Mesenchymal stem cell (in vitro differentiated cells and primary cell): ENCODE measurements at regions not wholly inside any gene's neighbourhood (a gene's known extent, or its start where the extent isn't known, plus 50 kb on each side); places are given as distances from the start of the nearest gene placed in this dataset.
A peak's percentile ranks its signal among the peaks of the same experiment; 100 is the strongest.

Experiments
- DNase-seq: peaks from one replicate; pipeline ENCODE4 v3.0.0-alpha.2; 2013
- H2AFZ ChIP-seq: one replicate; pipeline ENCODE4 v1.6.1; 2013; ENCODE audit warnings: low read depth, mild to moderate bottlenecking, control low read depth, inconsistent platforms, low read length, moderate library complexity
- H2AK5ac ChIP-seq: 2 replicates; pipeline ENCODE4 v1.6.1; 2013; ENCODE audit warnings: low read length, moderate library complexity, mild to moderate bottlenecking, inconsistent platforms; ENCODE audit not compliant: severe bottlenecking
- H2BK120ac ChIP-seq: one replicate; pipeline ENCODE4 v1.6.1; 2013; ENCODE audit warnings: low read depth, mild to moderate bottlenecking, inconsistent platforms, low read length, moderate library complexity
- H2BK12ac ChIP-seq, 2 experiments: one replicate each; pipeline ENCODE4 v1.6.1; 2013; ENCODE audit warnings: inconsistent platforms in 2 of 2, low read length in 2 of 2, mild to moderate bottlenecking in 2 of 2, moderate library complexity in 2 of 2, control low read depth in 1 of 2
- H2BK15ac ChIP-seq: one replicate; pipeline ENCODE4 v1.6.1; 2013; ENCODE audit warnings: mild to moderate bottlenecking, low read depth, inconsistent platforms; ENCODE audit not compliant: poor library complexity, severe bottlenecking
- H2BK5ac ChIP-seq: 2 replicates; pipeline ENCODE4 v1.6.1; 2013; ENCODE audit warnings: low read depth, mild to moderate bottlenecking, low read length, control low read depth, inconsistent platforms; ENCODE audit not compliant: poor library complexity, severe bottlenecking
- H3K14ac ChIP-seq, 2 experiments: one replicate each; pipeline ENCODE4 v1.6.1; 2013; ENCODE audit warnings: inconsistent platforms in 2 of 2, low read length in 2 of 2, control low read depth in 1 of 2, mild to moderate bottlenecking in 1 of 2, moderate library complexity in 1 of 2
- H3K18ac ChIP-seq, 2 experiments: one replicate each; pipeline ENCODE4 v1.6.1; 2013; ENCODE audit warnings: inconsistent platforms in 2 of 2, low read length in 2 of 2, control low read depth in 1 of 2, low read depth in 1 of 2, mild to moderate bottlenecking in 1 of 2
- H3K23ac ChIP-seq, 2 experiments: one replicate each; pipeline ENCODE4 v1.6.1; 2013; ENCODE audit warnings: inconsistent platforms in 2 of 2, low read length in 2 of 2, mild to moderate bottlenecking in 2 of 2, moderate library complexity in 2 of 2, control low read depth in 1 of 2
- H3K27ac ChIP-seq: 2 replicates; pipeline ENCODE4 v1.5.1; 2013; ENCODE audit warnings: mild to moderate bottlenecking, moderate library complexity, low read length, control low read depth, inconsistent platforms; ENCODE audit not compliant: poor library complexity, severe bottlenecking
- H3K27me3 ChIP-seq, 2 experiments: 2 replicates each; pipeline versions ENCODE4 v1.6.1 to v1.7.0; 2013; ENCODE audit warnings: low read length in 2 of 2, mild to moderate bottlenecking in 2 of 2, moderate library complexity in 2 of 2, control low read depth in 1 of 2, inconsistent platforms in 1 of 2; ENCODE audit not compliant: control insufficient read depth in 1 of 2, insufficient read depth in 1 of 2
- H3K36me3 ChIP-seq, 2 experiments: 2 replicates each; pipeline versions ENCODE4 v1.6.1 to v1.7.0; 2013; ENCODE audit warnings: low read length in 2 of 2, control low read depth in 1 of 2, inconsistent platforms in 1 of 2, low read depth in 1 of 2, mild to moderate bottlenecking in 1 of 2; ENCODE audit not compliant: insufficient read depth in 2 of 2, control insufficient read depth in 1 of 2
- H3K4ac ChIP-seq, 2 experiments: one replicate each; pipeline ENCODE4 v1.6.1; 2013; ENCODE audit warnings: inconsistent platforms in 2 of 2, low read length in 2 of 2, mild to moderate bottlenecking in 2 of 2, moderate library complexity in 2 of 2, control low read depth in 1 of 2, low read depth in 1 of 2
- H3K4me1 ChIP-seq: 2 replicates; pipeline ENCODE4 v1.6.1; 2013; ENCODE audit warnings: low read depth, low read length, control low read depth; ENCODE audit not compliant: control insufficient read depth, insufficient read depth
- H3K4me2 ChIP-seq: 2 replicates; pipeline ENCODE4 v1.6.1; 2013; ENCODE audit warnings: low read length, mild to moderate bottlenecking, inconsistent platforms; ENCODE audit not compliant: poor library complexity, severe bottlenecking
- H3K4me3 ChIP-seq, 2 experiments: 2 replicates each; pipeline versions ENCODE4 v1.5.1 to v1.7.0; 2013; ENCODE audit warnings: low read length in 2 of 2, mild to moderate bottlenecking in 2 of 2, control low read depth in 1 of 2, low read depth in 1 of 2; ENCODE audit not compliant: insufficient read depth in 1 of 2
- H3K79me1 ChIP-seq: replicated peaks from 2 replicates; pipeline ENCODE4 v1.6.1; 2013; ENCODE audit warnings: mild to moderate bottlenecking, control low read depth, low read length, inconsistent platforms; ENCODE audit not compliant: poor library complexity, severe bottlenecking
- H3K9ac ChIP-seq: 2 replicates; pipeline ENCODE4 v1.7.0; 2013; ENCODE audit warnings: mild to moderate bottlenecking, low read length, moderate library complexity
- H3K9me3 ChIP-seq: 2 replicates; pipeline ENCODE4 v1.7.0; 2013; ENCODE audit warnings: mild to moderate bottlenecking, low read length; ENCODE audit not compliant: control insufficient read depth
- H4K8ac ChIP-seq: one replicate; pipeline ENCODE4 v1.6.1; 2013; ENCODE audit warnings: inconsistent platforms, mild to moderate bottlenecking, low read length, moderate library complexity
- H4K91ac ChIP-seq: one replicate; pipeline ENCODE4 v1.6.1; 2013; ENCODE audit warnings: mild to moderate bottlenecking, low read length, inconsistent platforms
- WGBS: methylation state at CpG from one replicate; pipeline ENCODE4 v1.1.7; 2013; ENCODE audit warnings: mixed read lengths; 5-methylcytosine and 5-hydroxymethylcytosine counted together

DNA sequence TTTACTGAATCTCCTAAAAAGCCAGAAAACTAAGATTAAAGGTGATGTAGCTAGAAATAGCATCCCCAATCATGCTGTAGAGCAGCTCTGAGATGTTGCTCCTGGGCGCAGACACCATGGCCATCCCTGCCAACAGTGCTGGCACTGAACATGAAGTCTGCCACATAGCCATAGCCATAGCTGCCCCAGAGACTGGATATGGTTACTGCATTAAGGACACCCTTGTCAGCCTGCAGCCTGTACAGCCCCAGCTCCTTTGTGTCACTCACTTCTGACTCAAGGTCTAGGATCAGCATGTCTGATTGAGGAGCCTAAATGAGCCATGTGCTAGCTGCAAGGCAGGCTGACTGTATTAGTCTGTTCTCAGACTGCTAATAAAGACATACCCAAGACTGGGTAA is 284.6 kb downstream of the RPS24 start:
- Histone ChIP-seq H4K91ac (peak overlapping the region; percentile 29), H3K4me3 (no peak overlapping the region), H3K4me1 (peaks cover 9% of the 10 kb centered on the region), H2BK5ac (no peak overlapping the region), H3K27ac (no peak overlapping the region), H3K18ac (peak overlapping the region in 1 of 2 experiments; percentile 70), H3K79me1 (no peaks in the 10 kb centered on the region), H2AFZ (no peak overlapping the region), H3K23ac (no peak overlapping the region), H2BK15ac (no peak overlapping the region), H3K9me3 (peaks cover 9% of the 10 kb centered on the region), H2BK12ac (peak overlapping the region in 1 of 2 experiments; percentile 29), H3K9ac (no peak overlapping the region), H2AK5ac (no peak overlapping the region), H3K36me3 (peaks cover 0 to 2% of the 10 kb centered on the region in 2 experiments), H2BK120ac (no peak overlapping the region), H4K8ac (no peak overlapping the region), H3K4ac (no peak overlapping the region), H3K14ac (no peak overlapping the region), H3K27me3 (no peaks in the 10 kb centered on the region), H3K4me2 (no peak overlapping the region)
- no peak for DNase-seq
- WGBS: 89% methylated on average over 1 of the region's 1 CpG

DNA sequence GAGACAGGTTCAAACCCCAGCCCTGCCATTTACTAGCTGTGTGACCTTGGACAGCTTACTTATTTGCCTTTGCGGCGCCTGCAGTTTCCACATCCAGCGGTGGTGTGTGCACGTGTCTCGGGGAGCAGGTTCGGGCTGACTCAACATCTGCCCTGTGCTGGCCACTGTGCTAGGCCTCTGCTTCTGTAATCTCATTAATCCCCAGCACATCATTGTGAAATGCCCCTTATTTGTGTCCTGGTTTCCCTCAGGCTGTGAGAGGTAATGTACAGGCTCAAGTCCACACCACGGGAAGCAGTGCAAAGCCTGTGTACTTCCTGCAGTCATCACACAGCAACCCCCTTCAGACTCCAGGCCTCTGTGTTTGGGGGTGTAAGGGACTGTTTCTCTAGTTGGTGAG is 285.7 kb downstream of the RPS24 start:
- H2BK5ac ChIP-seq: no peak overlapping the region
- H2BK120ac ChIP-seq: no peak overlapping the region
- H3K9me3 ChIP-seq: peaks cover 14% of the 10 kb centered on the region
- no peak overlapping the region for H3K4ac ChIP-seq
- no peaks in the 10 kb centered on the region for H3K27me3 ChIP-seq
- H3K79me1 ChIP-seq: no peaks in the 10 kb centered on the region
- peak overlapping the region in 1 of 2 experiments; percentile 28 for H3K18ac ChIP-seq
- no peak overlapping the region for H4K91ac ChIP-seq
- H2BK12ac ChIP-seq: no peak overlapping the region
- peak overlapping the region; percentile 58 for H2AK5ac ChIP-seq
- peaks cover 0 to 2% of the 10 kb centered on the region in 2 experiments for H3K36me3 ChIP-seq
- peaks cover 8% of the 10 kb centered on the region for H3K4me1 ChIP-seq
- peak; percentile 40 for DNase-seq
- H3K4me2 ChIP-seq: no peak overlapping the region
- H3K27ac ChIP-seq: no peak overlapping the region
- no peak overlapping the region for H3K4me3 ChIP-seq
- H3K14ac ChIP-seq: no peak overlapping the region
- no peak overlapping the region for H2BK15ac ChIP-seq
- no peak overlapping the region for H2AFZ ChIP-seq
- WGBS: 92% methylated on average over 6 of the region's 7 CpGs
- no peak overlapping the region for H3K23ac ChIP-seq
- no peak overlapping the region for H3K9ac ChIP-seq
- no peak overlapping the region for H4K8ac ChIP-seq

DNA sequence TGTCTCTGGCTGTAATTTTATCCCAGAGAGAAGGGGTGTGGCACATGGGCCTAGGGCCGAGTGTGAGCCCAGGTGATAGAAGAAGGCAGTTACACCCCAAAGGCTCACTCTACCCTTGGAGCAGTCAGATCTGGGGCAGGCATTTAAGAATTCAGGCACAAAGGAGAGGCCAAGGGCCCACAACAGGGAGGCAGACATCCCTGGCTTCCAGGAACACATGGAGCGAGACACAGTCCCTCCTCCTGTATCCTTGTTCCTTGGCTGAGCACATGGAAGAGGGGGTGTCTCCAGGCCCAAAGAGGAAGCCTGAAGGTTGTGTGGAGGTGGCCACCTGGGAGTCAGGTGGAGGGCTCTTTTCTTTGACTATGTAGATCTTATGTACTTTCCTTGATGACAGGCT is 286.2 kb downstream of the RPS24 start:
- WGBS: 82% methylated on average over 2 of the region's 2 CpGs
- H2BK5ac ChIP-seq: no peak overlapping the region
- H3K9me3 ChIP-seq: peaks cover 13% of the 10 kb centered on the region

DNA sequence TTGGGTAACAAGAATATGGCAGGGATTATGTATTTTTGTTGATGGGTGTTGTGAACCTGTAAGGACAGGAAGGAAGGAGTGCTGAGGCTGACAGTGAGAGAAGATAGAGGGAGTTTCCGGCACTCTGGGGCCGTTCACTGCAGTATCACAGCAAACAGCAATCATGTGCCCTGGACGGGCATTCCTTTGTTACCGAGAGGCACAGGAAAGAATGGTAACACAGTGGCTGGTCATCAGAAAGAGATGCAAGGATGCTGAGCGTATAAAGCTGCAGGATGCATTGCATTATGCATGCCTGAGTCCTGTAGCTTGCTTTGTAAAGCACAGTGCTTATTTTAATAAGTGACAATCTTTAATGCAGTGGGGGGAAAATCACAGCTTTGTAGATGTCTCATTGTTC is 286.8 kb downstream of the RPS24 start:
- Histone ChIP-seq H3K14ac (no peak overlapping the region), H2AFZ (no peak overlapping the region), H3K4me2 (no peak overlapping the region), H3K27ac (no peak overlapping the region), H3K4ac (no peak overlapping the region), H3K9ac (no peak overlapping the region), H3K18ac (peak overlapping the region in 1 of 2 experiments; percentile 11), H4K8ac (no peak overlapping the region), H3K9me3 (peaks cover 15% of the 10 kb centered on the region), H2AK5ac (no peak overlapping the region), H3K23ac (no peak overlapping the region), H3K36me3 (no peaks in the 10 kb centered on the region), H3K4me3 (no peak overlapping the region), H2BK15ac (no peak overlapping the region), H2BK5ac (no peak overlapping the region), H4K91ac (no peak overlapping the region), H3K4me1 (peaks cover 8% of the 10 kb centered on the region), H3K27me3 (no peaks in the 10 kb centered on the region), H2BK12ac (no peak overlapping the region), H3K79me1 (no peaks in the 10 kb centered on the region), H2BK120ac (no peak overlapping the region)
- DNase-seq: no peak
- 89% methylated on average over 5 of the region's 5 CpGs for WGBS

More for the DNA sequence above, 286.2 kb downstream of the RPS24 start:
- H4K91ac ChIP-seq: peak overlapping the region; percentile 7
- H3K79me1 ChIP-seq: no peaks in the 10 kb centered on the region
- H2BK12ac ChIP-seq: no peak overlapping the region
- no peak overlapping the region for H3K9ac ChIP-seq
- H3K18ac ChIP-seq: no peak overlapping the region
- H3K4me1 ChIP-seq: peaks cover 8% of the 10 kb centered on the region
- H4K8ac ChIP-seq: peak overlapping the region; percentile 55
- no peak overlapping the region for H2BK15ac ChIP-seq
- H3K4me3 ChIP-seq: no peak overlapping the region
- no peak overlapping the region for H3K23ac ChIP-seq
- H2BK120ac ChIP-seq: no peak overlapping the region
- no peaks in the 10 kb centered on the region for H3K27me3 ChIP-seq
- no peak overlapping the region for H3K14ac ChIP-seq
- H3K36me3 ChIP-seq: peaks cover 0 to 1% of the 10 kb centered on the region in 2 experiments
- H2AFZ ChIP-seq: no peak overlapping the region
- H3K4ac ChIP-seq: no peak overlapping the region
- peak overlapping the region; percentile 39 for H2AK5ac ChIP-seq
- H3K4me2 ChIP-seq: no peak overlapping the region
- no peak for DNase-seq
- no peak overlapping the region for H3K27ac ChIP-seq
